ENCODE measurements at regions not wholly inside any gene's neighbourhood (a gene's known extent, or its start where the extent isn't known, plus 50 kb on each side); places are given as distances from the start of the nearest gene placed in this dataset.

DNA sequence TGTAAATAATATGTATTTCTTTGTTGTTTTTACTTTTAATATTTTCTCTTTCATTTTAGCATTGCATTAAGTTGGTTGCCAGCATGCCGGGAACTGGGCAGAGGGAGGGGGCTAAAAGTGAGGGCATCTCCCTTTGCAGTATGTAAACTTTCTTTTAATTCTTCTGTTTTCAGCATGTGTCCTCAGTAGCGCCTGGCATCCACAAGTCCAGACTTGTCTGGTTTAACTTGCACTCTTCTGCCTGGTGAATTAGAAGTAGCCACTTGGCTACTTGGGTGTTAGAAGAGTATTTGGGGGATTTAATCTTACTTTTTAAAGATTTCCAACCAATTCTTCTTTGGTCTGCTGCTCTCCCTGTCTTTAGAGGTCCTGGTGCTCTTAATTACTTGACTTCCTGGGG is 117.2 kb upstream of the SCAF11 start:
- TF ChIP-seq, protein P1, sequence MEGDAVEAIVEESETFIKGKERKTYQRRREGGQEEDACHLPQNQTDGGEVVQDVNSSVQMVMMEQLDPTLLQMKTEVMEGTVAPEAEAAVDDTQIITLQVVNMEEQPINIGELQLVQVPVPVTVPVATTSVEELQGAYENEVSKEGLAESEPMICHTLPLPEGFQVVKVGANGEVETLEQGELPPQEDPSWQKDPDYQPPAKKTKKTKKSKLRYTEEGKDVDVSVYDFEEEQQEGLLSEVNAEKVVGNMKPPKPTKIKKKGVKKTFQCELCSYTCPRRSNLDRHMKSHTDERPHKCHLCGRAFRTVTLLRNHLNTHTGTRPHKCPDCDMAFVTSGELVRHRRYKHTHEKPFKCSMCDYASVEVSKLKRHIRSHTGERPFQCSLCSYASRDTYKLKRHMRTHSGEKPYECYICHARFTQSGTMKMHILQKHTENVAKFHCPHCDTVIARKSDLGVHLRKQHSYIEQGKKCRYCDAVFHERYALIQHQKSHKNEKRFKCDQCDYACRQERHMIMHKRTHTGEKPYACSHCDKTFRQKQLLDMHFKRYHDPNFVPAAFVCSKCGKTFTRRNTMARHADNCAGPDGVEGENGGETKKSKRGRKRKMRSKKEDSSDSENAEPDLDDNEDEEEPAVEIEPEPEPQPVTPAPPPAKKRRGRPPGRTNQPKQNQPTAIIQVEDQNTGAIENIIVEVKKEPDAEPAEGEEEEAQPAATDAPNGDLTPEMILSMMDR (IDR thresholded peaks at IDR 0.05) = no peak
- TF ChIP-seq POLR2A (IDR thresholded peaks at IDR 0.05) = no peak
